GM12878 (cell line): ENCODE measurements at regions not wholly inside any gene's neighbourhood (a gene's known extent, or its start where the extent isn't known, plus 50 kb on each side); places are given as distances from the start of the nearest gene placed in this dataset.

Experiments
- ATAC-seq: fragments of 200-7000 bp; cut with Tn5 transposase; 3 replicates; pipeline ENCODE4 v1.9.1; 2020; ENCODE audit warnings: mild to moderate bottlenecking, moderate library complexity
- BruUV-seq: library from RNA; stranded (reverse); fragments of 400-500 nt; replicated peaks from 2 replicates; lab custom pipeline; 2021; lab: Mats Ljungman, UMichigan
- CTCF ChIA-PET: fragments of 300-600 bp; sonication (Branson Sonifier 250); formaldehyde crosslinking; extraction: SDS; loops from one replicate; lab custom pipeline; 2021; ENCODE audit warnings: inconsistent platforms; lab: Yijun Ruan, JAX
- POLR2A ChIA-PET: fragments of 350-600 bp; formaldehyde crosslinking; extraction: SDS; loops from one replicate; lab custom pipeline; 2021; ENCODE audit warnings: inconsistent platforms; lab: Charles Lee
- RAD21 ChIA-PET: fragments of 300-600 bp; sonication (Branson Sonifier 250); formaldehyde crosslinking; loops from one replicate; lab custom pipeline; 2023; ENCODE audit warnings: antibody characterized with exemption; ENCODE audit not compliant: unreplicated experiment; lab: Charles Lee
- SMC1A ChIA-PET: fragments of 300-600 bp; sonication (Branson Sonifier 250); formaldehyde crosslinking; loops from one replicate; lab custom pipeline; 2023; ENCODE audit not compliant: unreplicated experiment, uncharacterized antibody; lab: Charles Lee
- DNase-seq: peaks from one replicate; pipeline ENCODE4 v3.0.0-alpha.2; 2011; ENCODE audit warnings: low read depth, low spot score
- FAIRE-seq: peaks from 3 replicates; lab custom pipeline; 2011; peaks lifted over from hg19 to GRCh38; lab: Jason Lieb, UNC
- H2AFZ ChIP-seq: 2 replicates; pipeline ENCODE4 v1.6.0; 2011; ENCODE audit warnings: low read depth, low read length, control low read depth; ENCODE audit not compliant: control insufficient read depth
- H3K27ac ChIP-seq: 2 replicates; pipeline ENCODE4 v1.5.1; 2011; ENCODE audit warnings: control low read depth; ENCODE audit not compliant: control insufficient read depth, insufficient read depth
- H3K27me3 ChIP-seq, 2 experiments: replicated peaks in 1 of 2; 2 replicates each; pipeline versions ENCODE4 v1.6.0 to v1.6.1; 2011; ENCODE audit warnings: low read length in 1 of 2; ENCODE audit not compliant: control insufficient read depth in 2 of 2, insufficient read depth in 2 of 2
- H3K36me3 ChIP-seq, 2 experiments: 2 replicates each; pipeline ENCODE4 v1.5.1; 2011; ENCODE audit warnings: low read length in 1 of 2; ENCODE audit not compliant: control insufficient read depth in 2 of 2, insufficient read depth in 2 of 2
- H3K4me1 ChIP-seq: 2 replicates; pipeline ENCODE4 v1.6.1; 2011; ENCODE audit warnings: mild to moderate bottlenecking, low read length, moderate library complexity, mixed read lengths; ENCODE audit not compliant: control insufficient read depth, insufficient read depth
- H3K4me2 ChIP-seq: 2 replicates; pipeline ENCODE4 v1.6.0; 2011; ENCODE audit warnings: control low read depth; ENCODE audit not compliant: control insufficient read depth, insufficient read depth
- H3K4me3 ChIP-seq: fragments of 200-600 bp; sonication (generic); 2 replicates; pipeline ENCODE4 v1.5.1; 2016
- H3K79me2 ChIP-seq: 2 replicates; pipeline ENCODE4 v1.6.0; 2011; ENCODE audit warnings: low read length; ENCODE audit not compliant: control insufficient read depth, insufficient read depth
- H3K9ac ChIP-seq: 2 replicates; pipeline ENCODE4 v1.8.0; 2011; ENCODE audit warnings: low read length, control low read depth, mixed read lengths; ENCODE audit not compliant: control insufficient read depth, insufficient read depth
- H3K9me3 ChIP-seq: replicated peaks from 3 replicates; pipeline ENCODE4 v1.5.1; 2011; ENCODE audit warnings: mild to moderate bottlenecking, low read length; ENCODE audit not compliant: control insufficient read depth, insufficient read depth
- H4K20me1 ChIP-seq: 2 replicates; pipeline ENCODE4 v1.6.0; 2011; ENCODE audit not compliant: control insufficient read depth, insufficient read depth
- CHD4 ChIP-seq: fragments of 200-600 bp; sonication (generic); IDR thresholded peaks from 2 replicates; pipeline ENCODE4 v1.6.1; 2016; ENCODE audit warnings: mild to moderate bottlenecking
- ESRRA ChIP-seq: IDR thresholded peaks from 2 replicates; pipeline ENCODE4 v1.6.1; 2012; ENCODE audit warnings: mild to moderate bottlenecking, low read length, improper control_type of control experiment
- EZH2 ChIP-seq: IDR thresholded peaks from 2 replicates; pipeline ENCODE4 v1.6.1; 2012; ENCODE audit warnings: low read depth, mild to moderate bottlenecking, control low read depth, inconsistent platforms, low read length, borderline replicate concordance; ENCODE audit not compliant: control insufficient read depth
- KDM1A ChIP-seq: fragments of 200-600 bp; sonication (generic); IDR thresholded peaks from 2 replicates; pipeline ENCODE4 v1.6.1; 2016; ENCODE audit warnings: borderline replicate concordance
- SIN3A ChIP-seq: IDR thresholded peaks from 2 replicates; pipeline ENCODE4 v1.6.1; 2012; ENCODE audit warnings: low read depth, low read length, improper control_type of control experiment
- SMC3 ChIP-seq: IDR thresholded peaks from 2 replicates; pipeline ENCODE4 v1.6.1; 2011; ENCODE audit warnings: low read length, improper control_type of control experiment, borderline replicate concordance
- ZNF622 ChIP-seq: fragments of 450-650 bp; IDR thresholded peaks from 2 replicates; pipeline ENCODE4 v1.6.1; 2017; ENCODE audit warnings: mild to moderate bottlenecking, inconsistent platforms
- WGBS: methylation state at CpG from one replicate; pipeline ENCODE4 v1.1.6; 2016; ENCODE audit warnings: low lambda C conversion rate; ENCODE audit not compliant: insufficient replicate concordance, insufficient coverage; ENCODE audit errors: missing lambda C conversion rate; 5-methylcytosine and 5-hydroxymethylcytosine counted together
- in situ Hi-C: fragments of 300-500 bp; cut with MboI; formaldehyde crosslinking; loops from 9 replicates; pipeline ENCODE4 v1.14.3; 2018; ENCODE audit warnings: mixed read lengths
- intact Hi-C: fragments of 100-400 bp; cut with micrococcal nuclease; formaldehyde crosslinking; loops from one replicate; pipeline ENCODE4 v1.14.2; 2022; ENCODE audit not compliant: unreplicated experiment
- TF ChIP-seq, protein P1 (sequence below): fragments of 450-650 bp; conservative IDR thresholded peaks from 2 replicates; pipeline ENCODE4 v1.6.1; 2017; ENCODE audit warnings: mild to moderate bottlenecking, moderate library complexity
- TF ChIP-seq, protein P2 (sequence below): fragments of 450-650 bp; IDR thresholded peaks from 2 replicates; pipeline ENCODE4 v1.6.1; 2017; ENCODE audit warnings: mild to moderate bottlenecking
- TF ChIP-seq, protein P3 (sequence below): fragments of 450-650 bp; IDR thresholded peaks from 2 replicates; pipeline ENCODE4 v1.6.1; 2016; ENCODE audit warnings: mild to moderate bottlenecking, moderate library complexity, borderline replicate concordance

DNA sequence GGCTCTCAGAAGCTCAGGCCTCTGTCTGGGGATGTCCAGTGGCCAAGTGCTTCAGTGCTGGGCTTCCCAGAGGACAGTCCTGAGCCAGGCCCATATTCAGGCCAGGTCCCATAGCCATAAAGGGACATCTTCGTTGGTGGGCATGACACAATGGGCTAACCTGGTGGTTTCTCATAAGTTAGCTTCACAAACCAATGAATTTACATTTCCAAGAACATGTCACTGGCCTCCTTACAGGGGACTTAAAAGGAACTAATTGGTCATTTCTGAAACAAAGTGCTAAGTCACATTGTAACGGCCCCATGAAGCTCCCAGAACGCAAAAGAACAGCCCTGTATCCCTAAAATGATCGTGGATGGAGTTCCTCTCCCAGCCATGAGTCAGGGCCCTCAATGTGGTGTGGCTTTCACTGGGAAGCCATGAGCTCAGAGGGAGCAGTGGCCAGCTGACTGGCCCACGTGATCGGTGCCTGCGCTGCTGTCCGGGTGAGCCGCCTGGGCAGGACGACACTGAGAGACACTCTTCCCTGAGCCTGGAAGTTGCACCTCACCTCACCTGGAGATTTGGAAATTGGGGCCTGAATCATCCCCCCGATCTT lies 163.7 kb upstream of the APCDD1 start:
- Histone ChIP-seq H3K9ac (no peak overlapping the region), H3K27me3 (no peaks in the 10 kb centered on the region), H3K9me3 (no peaks in the 10 kb centered on the region; the same call in 2 of the 3 replicates), H3K27ac (no peak overlapping the region), H4K20me1 (no peaks in the 10 kb centered on the region), H3K4me2 (no peak overlapping the region), H3K4me1 (peaks cover under 1% of the 10 kb centered on the region; the same call in 1 of the 2 replicates), H3K36me3 (no peaks in the 10 kb centered on the region), H3K4me3 (no peak overlapping the region), H2AFZ (no peak overlapping the region), H3K79me2 (no peaks in the 10 kb centered on the region)
- ChIA-PET POLR2A (no interaction called here), SMC1A (interaction anchor here (0.6 kb wide), 1 partner anchor 263 kb away, joined by 3 read pairs; no protein-coding TSS in a partner anchor), RAD21 (no interaction called here), CTCF (no interaction called here)
- intact Hi-C loops: no loop called here
- no peak for DNase-seq
- WGBS: 59% methylated on average over 10 of the region's 11 CpGs
- FAIRE-seq: no peak
- no peak; the same call in 2 of the 3 replicates for ATAC-seq
- TF ChIP-seq SMC3 (no peak), ZNF622 (no peak), SIN3A (no peak), EZH2 (no peak), KDM1A (no peak), CHD4 (no peak), ESRRA (no peak)
- TF ChIP-seq, protein P1, sequence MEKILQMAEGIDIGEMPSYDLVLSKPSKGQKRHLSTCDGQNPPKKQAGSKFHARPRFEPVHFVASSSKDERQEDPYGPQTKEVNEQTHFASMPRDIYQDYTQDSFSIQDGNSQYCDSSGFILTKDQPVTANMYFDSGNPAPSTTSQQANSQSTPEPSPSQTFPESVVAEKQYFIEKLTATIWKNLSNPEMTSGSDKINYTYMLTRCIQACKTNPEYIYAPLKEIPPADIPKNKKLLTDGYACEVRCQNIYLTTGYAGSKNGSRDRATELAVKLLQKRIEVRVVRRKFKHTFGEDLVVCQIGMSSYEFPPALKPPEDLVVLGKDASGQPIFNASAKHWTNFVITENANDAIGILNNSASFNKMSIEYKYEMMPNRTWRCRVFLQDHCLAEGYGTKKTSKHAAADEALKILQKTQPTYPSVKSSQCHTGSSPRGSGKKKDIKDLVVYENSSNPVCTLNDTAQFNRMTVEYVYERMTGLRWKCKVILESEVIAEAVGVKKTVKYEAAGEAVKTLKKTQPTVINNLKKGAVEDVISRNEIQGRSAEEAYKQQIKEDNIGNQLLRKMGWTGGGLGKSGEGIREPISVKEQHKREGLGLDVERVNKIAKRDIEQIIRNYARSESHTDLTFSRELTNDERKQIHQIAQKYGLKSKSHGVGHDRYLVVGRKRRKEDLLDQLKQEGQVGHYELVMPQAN: no peak
- TF ChIP-seq, protein P2, sequence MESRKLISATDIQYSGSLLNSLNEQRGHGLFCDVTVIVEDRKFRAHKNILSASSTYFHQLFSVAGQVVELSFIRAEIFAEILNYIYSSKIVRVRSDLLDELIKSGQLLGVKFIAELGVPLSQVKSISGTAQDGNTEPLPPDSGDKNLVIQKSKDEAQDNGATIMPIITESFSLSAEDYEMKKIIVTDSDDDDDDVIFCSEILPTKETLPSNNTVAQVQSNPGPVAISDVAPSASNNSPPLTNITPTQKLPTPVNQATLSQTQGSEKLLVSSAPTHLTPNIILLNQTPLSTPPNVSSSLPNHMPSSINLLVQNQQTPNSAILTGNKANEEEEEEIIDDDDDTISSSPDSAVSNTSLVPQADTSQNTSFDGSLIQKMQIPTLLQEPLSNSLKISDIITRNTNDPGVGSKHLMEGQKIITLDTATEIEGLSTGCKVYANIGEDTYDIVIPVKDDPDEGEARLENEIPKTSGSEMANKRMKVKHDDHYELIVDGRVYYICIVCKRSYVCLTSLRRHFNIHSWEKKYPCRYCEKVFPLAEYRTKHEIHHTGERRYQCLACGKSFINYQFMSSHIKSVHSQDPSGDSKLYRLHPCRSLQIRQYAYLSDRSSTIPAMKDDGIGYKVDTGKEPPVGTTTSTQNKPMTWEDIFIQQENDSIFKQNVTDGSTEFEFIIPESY: no peak
- TF ChIP-seq, protein P3, sequence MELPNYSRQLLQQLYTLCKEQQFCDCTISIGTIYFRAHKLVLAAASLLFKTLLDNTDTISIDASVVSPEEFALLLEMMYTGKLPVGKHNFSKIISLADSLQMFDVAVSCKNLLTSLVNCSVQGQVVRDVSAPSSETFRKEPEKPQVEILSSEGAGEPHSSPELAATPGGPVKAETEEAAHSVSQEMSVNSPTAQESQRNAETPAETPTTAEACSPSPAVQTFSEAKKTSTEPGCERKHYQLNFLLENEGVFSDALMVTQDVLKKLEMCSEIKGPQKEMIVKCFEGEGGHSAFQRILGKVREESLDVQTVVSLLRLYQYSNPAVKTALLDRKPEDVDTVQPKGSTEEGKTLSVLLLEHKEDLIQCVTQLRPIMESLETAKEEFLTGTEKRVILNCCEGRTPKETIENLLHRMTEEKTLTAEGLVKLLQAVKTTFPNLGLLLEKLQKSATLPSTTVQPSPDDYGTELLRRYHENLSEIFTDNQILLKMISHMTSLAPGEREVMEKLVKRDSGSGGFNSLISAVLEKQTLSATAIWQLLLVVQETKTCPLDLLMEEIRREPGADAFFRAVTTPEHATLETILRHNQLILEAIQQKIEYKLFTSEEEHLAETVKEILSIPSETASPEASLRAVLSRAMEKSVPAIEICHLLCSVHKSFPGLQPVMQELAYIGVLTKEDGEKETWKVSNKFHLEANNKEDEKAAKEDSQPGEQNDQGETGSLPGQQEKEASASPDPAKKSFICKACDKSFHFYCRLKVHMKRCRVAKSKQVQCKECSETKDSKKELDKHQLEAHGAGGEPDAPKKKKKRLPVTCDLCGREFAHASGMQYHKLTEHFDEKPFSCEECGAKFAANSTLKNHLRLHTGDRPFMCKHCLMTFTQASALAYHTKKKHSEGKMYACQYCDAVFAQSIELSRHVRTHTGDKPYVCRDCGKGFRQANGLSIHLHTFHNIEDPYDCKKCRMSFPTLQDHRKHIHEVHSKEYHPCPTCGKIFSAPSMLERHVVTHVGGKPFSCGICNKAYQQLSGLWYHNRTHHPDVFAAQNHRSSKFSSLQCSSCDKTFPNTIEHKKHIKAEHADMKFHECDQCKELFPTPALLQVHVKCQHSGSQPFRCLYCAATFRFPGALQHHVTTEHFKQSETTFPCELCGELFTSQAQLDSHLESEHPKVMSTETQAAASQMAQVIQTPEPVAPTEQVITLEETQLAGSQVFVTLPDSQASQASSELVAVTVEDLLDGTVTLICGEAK: no peak
- BruUV-seq: no TSS peak
- in situ Hi-C loops: no loop called here
